K562 (cell line): ENCODE measurements at regions not wholly inside any gene's neighbourhood (a gene's known extent, or its start where the extent isn't known, plus 50 kb on each side); places are given as distances from the start of the nearest gene placed in this dataset.

ENCODE experiments used
- ATAC-seq: fragments of 200-7000 bp; cut with Tn5 transposase; 3 replicates; pipeline ENCODE4 v1.9.1; 2020; ENCODE audit warnings: moderate library complexity
- BruUV-seq: library from RNA; stranded (reverse); fragments of 400-500 nt; replicated peaks from 2 replicates; lab custom pipeline; 2021; lab: Mats Ljungman, UMichigan
- CTCF ChIA-PET: fragments of 300-600 bp; formaldehyde crosslinking; extraction: SDS; loops from one replicate; lab custom pipeline; 2021; ENCODE audit warnings: low intra/inter-chr PET ratio; lab: Yijun Ruan, JAX
- POLR2A ChIA-PET: fragments of 300-600, 350-650 bp; sonication (Branson Sonifier 250); formaldehyde crosslinking; extraction: SDS; loops from one replicate; lab custom pipeline; 2021; ENCODE audit warnings: antibody characterized with exemption, inconsistent platforms; lab: Yijun Ruan, JAX
- DNase-seq, 4 experiments: peaks; one replicate each; pipeline versions ENCODE4 v3.0.0 to v3.0.0-alpha.2; 2011 to 2018; ENCODE audit warnings: low spot score in 3 of 4, mixed read lengths in 3 of 4; ENCODE audit errors: extremely low read depth in 1 of 4
- FAIRE-seq: peaks from 2 replicates; lab custom pipeline; 2011; peaks lifted over from hg19 to GRCh38; lab: Jason Lieb, UNC
- H2AFZ ChIP-seq: 2 replicates; pipeline ENCODE4 v1.6.0; 2011; ENCODE audit warnings: low read depth, low read length, control low read depth, inconsistent platforms
- H3K27ac ChIP-seq: fragments of 200-600 bp; 3 replicates; pipeline ENCODE4 v1.8.0; 2011; ENCODE audit warnings: low read depth, mild to moderate bottlenecking, control low read depth, inconsistent platforms, low read length, moderate library complexity, mixed read lengths; ENCODE audit errors: extremely low read depth
- H3K27me3 ChIP-seq, 2 experiments: fragments of 300-600 bp in 1 of 2; 2 replicates in 1 of 2; 3 replicates in 1 of 2; pipeline versions ENCODE4 v1.6.0 to v1.8.0; 2011; ENCODE audit warnings: inconsistent platforms in 2 of 2, low read length in 2 of 2, mild to moderate bottlenecking in 1 of 2, mixed read lengths in 1 of 2, moderate library complexity in 1 of 2; ENCODE audit not compliant: control insufficient read depth in 2 of 2, insufficient read depth in 2 of 2
- H3K36me3 ChIP-seq: fragments of 300-600 bp; 3 replicates; pipeline ENCODE4 v1.8.0; 2011; ENCODE audit warnings: mild to moderate bottlenecking, low read length, inconsistent platforms; ENCODE audit not compliant: control insufficient read depth, insufficient read depth
- H3K4me1 ChIP-seq, 2 experiments: fragments of 200-600 bp in 1 of 2; replicated peaks in 1 of 2; 2 replicates in 1 of 2; 3 replicates in 1 of 2; pipeline versions ENCODE4 v1.5.1 to v1.8.0; 2011; ENCODE audit warnings: inconsistent platforms in 2 of 2, low read length in 2 of 2, mild to moderate bottlenecking in 1 of 2, mixed read lengths in 1 of 2, moderate library complexity in 1 of 2; ENCODE audit not compliant: control insufficient read depth in 2 of 2, insufficient read depth in 2 of 2
- H3K4me2 ChIP-seq: 2 replicates; pipeline ENCODE4 v1.6.1; 2011; ENCODE audit warnings: low read length, control low read depth, inconsistent platforms, mixed read lengths; ENCODE audit not compliant: insufficient read depth
- H3K4me3 ChIP-seq: fragments of 200-600 bp; sonication (generic), shearing (Covaris generic); 2 replicates; pipeline ENCODE4 v1.5.1; 2016; ENCODE audit warnings: control low read depth, inconsistent platforms
- H3K79me2 ChIP-seq: fragments of 200-600 bp; 3 replicates; pipeline ENCODE4 v1.8.0; 2011; ENCODE audit warnings: low read length, inconsistent platforms; ENCODE audit not compliant: control insufficient read depth, insufficient read depth
- H3K9ac ChIP-seq, 2 experiments: 2 replicates each; pipeline versions ENCODE4 v1.6.0 to v1.6.1; 2011; ENCODE audit warnings: low read depth in 2 of 2, low read length in 2 of 2, control low read depth in 1 of 2, inconsistent platforms in 1 of 2, mild to moderate bottlenecking in 1 of 2, mixed read lengths in 1 of 2; ENCODE audit not compliant: insufficient read depth in 1 of 2
- H3K9me1 ChIP-seq: one replicate; pipeline ENCODE4 v1.6.0; 2011; ENCODE audit warnings: inconsistent platforms, mild to moderate bottlenecking, low read length, moderate library complexity; ENCODE audit not compliant: control insufficient read depth, insufficient read depth
- H3K9me3 ChIP-seq: replicated peaks from 2 replicates; pipeline ENCODE4 v1.5.1; 2011; ENCODE audit warnings: low read depth, low read length, inconsistent platforms; ENCODE audit not compliant: control insufficient read depth, insufficient read depth
- H4K20me1 ChIP-seq: replicated peaks from 2 replicates; pipeline ENCODE4 v1.6.1; 2011; ENCODE audit warnings: low read length, inconsistent platforms, mixed read lengths; ENCODE audit not compliant: control insufficient read depth, insufficient read depth
- DDX20 ChIP-seq: fragments of 450-650 bp; IDR thresholded peaks from 2 replicates; pipeline ENCODE4 v1.6.1; 2016; ENCODE audit warnings: missing genetic modification characterization, low read depth, mild to moderate bottlenecking, missing compliant biosample characterization, moderate library complexity
- FOXK1 ChIP-seq: sonication (generic); formaldehyde crosslinking; IDR thresholded peaks from 2 replicates; pipeline ENCODE4 v1.8.0; 2022; ENCODE audit warnings: missing genetic modification reagents, mild to moderate bottlenecking, borderline replicate concordance
- NRF1 ChIP-seq, 2 experiments: fragments of 450-650 bp; IDR thresholded peaks in 1 of 2; conservative IDR thresholded peaks in 1 of 2; 2 replicates each; pipeline ENCODE4 v1.6.1; 2014; ENCODE audit warnings: mild to moderate bottlenecking in 2 of 2
- PURB ChIP-seq: sonication (generic); formaldehyde crosslinking; IDR thresholded peaks from 2 replicates; pipeline ENCODE4 v1.9.0; 2021; ENCODE audit warnings: low read depth, mild to moderate bottlenecking, missing genetic modification reagents
- PYGO2 ChIP-seq: fragments of 450-650 bp; IDR thresholded peaks from 2 replicates; pipeline ENCODE4 v1.6.1; 2016; ENCODE audit warnings: mild to moderate bottlenecking, missing genetic modification characterization, moderate library complexity, missing compliant biosample characterization
- TAF9B ChIP-seq: fragments of 450-650 bp; IDR thresholded peaks from 2 replicates; pipeline ENCODE4 v1.6.1; 2018; ENCODE audit warnings: mild to moderate bottlenecking; ENCODE audit not compliant: partially characterized antibody
- ZBTB43 ChIP-seq: sonication (generic); formaldehyde crosslinking; IDR thresholded peaks from 2 replicates; pipeline ENCODE4 v1.8.0; 2023; ENCODE audit warnings: mild to moderate bottlenecking, missing genetic modification reagents
- ZBTB49 ChIP-seq: sonication (generic); formaldehyde crosslinking; IDR thresholded peaks from 2 replicates; pipeline ENCODE4 v1.8.0; 2022; ENCODE audit warnings: missing genetic modification reagents, mild to moderate bottlenecking, borderline replicate concordance
- ZNF12 ChIP-seq: sonication (generic); formaldehyde crosslinking; IDR thresholded peaks from 2 replicates; pipeline ENCODE4 v1.4.0; 2020; ENCODE audit warnings: mild to moderate bottlenecking, missing genetic modification reagents
- ZNF655 ChIP-seq: fragments of 250-450 bp; sonication (Bioruptor Pico); IDR thresholded peaks from 2 replicates; pipeline ENCODE4 v1.5.0; 2021
- ZNF75A ChIP-seq: fragments of 450-650 bp; formaldehyde crosslinking; IDR thresholded peaks from 2 replicates; pipeline ENCODE4 v1.4.0; 2020; ENCODE audit warnings: mild to moderate bottlenecking
- ZNF764 ChIP-seq: fragments of 250-450 bp; sonication (Bioruptor Pico); IDR thresholded peaks from 2 replicates; pipeline ENCODE4 v1.4.0; 2020; ENCODE audit warnings: low read depth, mild to moderate bottlenecking, moderate library complexity
- WGBS: fragments of 100-300 bp; shearing (Covaris generic); methylation state at CpG from one replicate; pipeline ENCODE4 v1.1.6; 2016; ENCODE audit warnings: low coverage, mixed read lengths; ENCODE audit not compliant: insufficient coverage; ENCODE audit errors: missing lambda C conversion rate; 5-methylcytosine and 5-hydroxymethylcytosine counted together
- in situ Hi-C: fragments of 300-500 bp; cut with MboI; formaldehyde crosslinking; loops from 4 replicates; pipeline ENCODE4 v1.15.0; 2018; ENCODE audit warnings: inconsistent platforms, mixed read lengths
- intact Hi-C: fragments of 100-400 bp; cut with micrococcal nuclease; formaldehyde crosslinking; loops from 2 replicates; pipeline ENCODE4 v1.14.2; 2022

- no peak overlapping the region for H3K4me2 ChIP-seq
- no peak for DNase-seq
- H3K9me1 ChIP-seq, result no peaks in the 10 kb centered on the region
- no peaks in the 10 kb centered on the region for H3K79me2 ChIP-seq
- WGBS, result 4% methylated on average over 3 of the region's 4 CpGs
- in situ Hi-C loops, result no loop called here
- CTCF ChIA-PET, result no interaction called here
- H3K27me3 ChIP-seq, result no peaks in the 10 kb centered on the region
- no peaks in the 10 kb centered on the region for H3K9me3 ChIP-seq
- no peaks in the 10 kb centered on the region for H4K20me1 ChIP-seq
- FAIRE-seq, result no peak
- POLR2A ChIA-PET, result no interaction called here
- H3K4me1 ChIP-seq, result no peaks in the 10 kb centered on the region
- no peak for ATAC-seq
- no peak overlapping the region for H3K27ac ChIP-seq
- no peak for TF ChIP-seq PYGO2 (tag)
- no peak overlapping the region for H2AFZ ChIP-seq
- H3K36me3 ChIP-seq, result no peaks in the 10 kb centered on the region
- no peak overlapping the region for H3K4me3 ChIP-seq
- H3K9ac ChIP-seq, result no peak overlapping the region
- BruUV-seq, result no TSS peak
- intact Hi-C loops, result no loop called here
These were observed 2421.4 kb downstream of the PCDH9 start for GRCh38 chr13:64808704-64809103.

GRCh38 chr13:64801768-64802167, 2428.4 kb downstream of the PCDH9 start:
- POLR2A ChIA-PET, result no interaction called here
- WGBS, result 0% methylated on average over 4 of the region's 4 CpGs
- Histone ChIP-seq H2AFZ (no peak overlapping the region), H4K20me1 (no peaks in the 10 kb centered on the region), H3K27ac (no peak overlapping the region), H3K27me3 (no peaks in the 10 kb centered on the region), H3K4me1 (no peaks in the 10 kb centered on the region), H3K4me2 (no peak overlapping the region), H3K4me3 (no peak overlapping the region), H3K9me3 (no peaks in the 10 kb centered on the region), H3K36me3 (no peaks in the 10 kb centered on the region), H3K9ac (no peak overlapping the region), H3K79me2 (no peaks in the 10 kb centered on the region), H3K9me1 (no peaks in the 10 kb centered on the region)
- no peak for ATAC-seq
- no TSS peak for BruUV-seq
- CTCF ChIA-PET, result no interaction called here
- no peak for FAIRE-seq
- intact Hi-C loops, result no loop called here
- no peak for DNase-seq
- in situ Hi-C loops, result no loop called here
- no peak for TF ChIP-seq NRF1 (conservative IDR thresholded peaks at IDR 0.05 in 1 of 2, IDR thresholded peaks at IDR 0.05 in 1 of 2)
- TF ChIP-seq DDX20 (tag), result no peak
- TF ChIP-seq ZNF75A, result no peak
- no peak for TF ChIP-seq ZNF764 (CRISPR knock-in tag)
- no peak for TF ChIP-seq PURB (CRISPR knock-in tag)
- TF ChIP-seq TAF9B, result no peak
- TF ChIP-seq ZNF12 (CRISPR knock-in tag), result no peak
- no peak for TF ChIP-seq ZNF655
- no peak for TF ChIP-seq FOXK1 (CRISPR knock-in tag)
- no peak for TF ChIP-seq ZBTB49
- TF ChIP-seq ZBTB43 (CRISPR knock-in tag), result no peak
